ENCODE measurements at regions not wholly inside any gene's neighbourhood (a gene's known extent, or its start where the extent isn't known, plus 50 kb on each side); places are given as distances from the start of the nearest gene placed in this dataset.

DNA sequence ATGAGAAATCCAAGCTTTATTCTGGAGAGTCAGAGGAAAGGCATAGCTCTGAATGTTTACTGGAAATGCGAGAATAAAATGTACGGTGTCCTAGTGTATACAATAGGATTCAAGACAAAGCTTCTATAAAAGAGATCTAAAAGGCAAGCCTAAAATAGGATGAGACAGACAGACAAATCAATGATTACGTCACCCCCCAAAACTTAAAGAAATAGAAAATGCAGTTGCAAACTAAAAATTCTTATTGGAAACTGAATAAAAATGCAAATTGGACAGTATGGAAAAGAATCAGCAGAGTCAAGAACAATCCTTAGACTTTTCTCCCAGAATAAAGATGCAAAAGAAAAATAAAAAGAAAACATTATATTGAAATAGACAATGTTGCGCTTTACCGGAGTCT, 245.9 kb downstream of the POM121L12 start:
- Mint-ChIP-seq H3K27ac (no peak overlapping the region), H3K4me3 (no peak overlapping the region), H3K27me3 (ENCODE audit: low read depth) (no peaks in the 10 kb centered on the region), H3K9me3 (peaks cover 23% of the 10 kb centered on the region), H3K36me3 (peaks cover 4% of the 10 kb centered on the region), H3K4me1 (no peaks in the 10 kb centered on the region)
- TF ChIP-seq, protein P1, sequence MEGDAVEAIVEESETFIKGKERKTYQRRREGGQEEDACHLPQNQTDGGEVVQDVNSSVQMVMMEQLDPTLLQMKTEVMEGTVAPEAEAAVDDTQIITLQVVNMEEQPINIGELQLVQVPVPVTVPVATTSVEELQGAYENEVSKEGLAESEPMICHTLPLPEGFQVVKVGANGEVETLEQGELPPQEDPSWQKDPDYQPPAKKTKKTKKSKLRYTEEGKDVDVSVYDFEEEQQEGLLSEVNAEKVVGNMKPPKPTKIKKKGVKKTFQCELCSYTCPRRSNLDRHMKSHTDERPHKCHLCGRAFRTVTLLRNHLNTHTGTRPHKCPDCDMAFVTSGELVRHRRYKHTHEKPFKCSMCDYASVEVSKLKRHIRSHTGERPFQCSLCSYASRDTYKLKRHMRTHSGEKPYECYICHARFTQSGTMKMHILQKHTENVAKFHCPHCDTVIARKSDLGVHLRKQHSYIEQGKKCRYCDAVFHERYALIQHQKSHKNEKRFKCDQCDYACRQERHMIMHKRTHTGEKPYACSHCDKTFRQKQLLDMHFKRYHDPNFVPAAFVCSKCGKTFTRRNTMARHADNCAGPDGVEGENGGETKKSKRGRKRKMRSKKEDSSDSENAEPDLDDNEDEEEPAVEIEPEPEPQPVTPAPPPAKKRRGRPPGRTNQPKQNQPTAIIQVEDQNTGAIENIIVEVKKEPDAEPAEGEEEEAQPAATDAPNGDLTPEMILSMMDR (IDR thresholded peaks at IDR 0.05; ENCODE audit: unreplicated experiment), result no peak
- DNase-seq (ENCODE audit: low spot score in 2 of 2, unreplicated experiment in 2 of 2), result no peak

DNA sequence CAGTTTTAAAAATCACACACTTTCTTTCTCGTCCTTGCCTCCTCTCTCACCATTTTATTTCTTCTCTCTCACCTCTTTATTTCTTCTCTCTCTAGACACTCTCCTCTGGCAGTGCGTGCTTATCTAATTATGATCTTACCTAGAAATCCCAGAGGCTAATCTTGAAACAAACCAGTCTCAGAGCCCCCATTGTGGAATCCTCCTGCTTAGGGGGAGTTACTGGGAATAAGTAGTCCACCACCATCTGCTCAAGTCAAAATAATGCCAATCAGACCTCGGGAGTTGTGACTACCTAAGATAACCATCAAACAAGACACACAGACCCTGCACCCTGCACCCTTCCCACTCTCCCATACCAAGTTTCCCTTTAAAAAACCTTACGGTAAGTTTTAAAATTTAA, 256.9 kb downstream of the POM121L12 start:
- Mint-ChIP-seq H3K27ac (no peak overlapping the region), H3K27me3 (ENCODE audit: low read depth) (no peaks in the 10 kb centered on the region), H3K36me3 (no peaks in the 10 kb centered on the region), H3K4me1 (no peaks in the 10 kb centered on the region), H3K4me3 (no peak overlapping the region), H3K9me3 (peaks cover 17% of the 10 kb centered on the region)
- TF ChIP-seq, protein P1 (IDR thresholded peaks at IDR 0.05; ENCODE audit: unreplicated experiment), result no peak
- DNase-seq (ENCODE audit: low spot score in 2 of 2, unreplicated experiment in 2 of 2), result no peak

DNA sequence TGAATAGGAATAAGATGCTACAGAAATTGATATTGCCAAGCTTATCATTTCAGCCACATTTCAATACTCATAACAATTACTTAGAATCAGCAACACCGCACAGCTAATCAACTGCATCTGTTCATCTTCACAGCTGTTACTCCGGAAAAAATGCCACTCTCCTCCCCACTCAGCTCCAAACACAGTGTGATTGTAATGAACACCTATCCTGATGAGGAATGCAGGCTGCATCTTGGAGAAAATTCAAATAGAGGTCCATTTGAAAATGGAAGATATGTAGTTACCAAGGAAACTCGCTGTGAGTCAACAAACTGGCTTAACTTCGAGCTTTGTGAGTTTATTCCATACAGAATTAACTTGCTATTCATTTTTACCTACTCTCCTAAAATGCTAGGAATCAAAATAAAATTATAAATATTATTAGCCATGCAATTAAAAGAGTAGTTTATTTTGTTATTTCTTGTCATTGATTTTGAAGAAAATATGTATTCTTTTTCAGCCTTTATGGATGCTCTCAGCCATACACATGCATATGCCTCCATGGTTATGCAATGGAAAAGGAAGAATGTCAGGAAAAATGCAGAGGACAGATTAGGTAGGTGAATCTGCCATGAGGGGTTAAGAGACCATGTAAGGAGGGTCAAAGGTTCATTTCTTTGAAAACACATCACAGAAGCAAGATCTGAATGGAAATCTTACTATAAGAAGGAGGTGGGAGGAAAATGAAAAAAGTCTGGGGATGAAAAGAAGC, 267.2 kb downstream of the POM121L12 start:
- Mint-ChIP-seq H3K36me3 (no peaks in the 10 kb centered on the region), H3K4me3 (no peak overlapping the region), H3K27ac (no peak overlapping the region), H3K4me1 (no peaks in the 10 kb centered on the region), H3K27me3 (ENCODE audit: low read depth) (no peaks in the 10 kb centered on the region), H3K9me3 (no peaks in the 10 kb centered on the region)
- no peak for DNase-seq (ENCODE audit: low spot score in 2 of 2, unreplicated experiment in 2 of 2)
- TF ChIP-seq, protein P1 (IDR thresholded peaks at IDR 0.05; ENCODE audit: unreplicated experiment), result no peak

DNA sequence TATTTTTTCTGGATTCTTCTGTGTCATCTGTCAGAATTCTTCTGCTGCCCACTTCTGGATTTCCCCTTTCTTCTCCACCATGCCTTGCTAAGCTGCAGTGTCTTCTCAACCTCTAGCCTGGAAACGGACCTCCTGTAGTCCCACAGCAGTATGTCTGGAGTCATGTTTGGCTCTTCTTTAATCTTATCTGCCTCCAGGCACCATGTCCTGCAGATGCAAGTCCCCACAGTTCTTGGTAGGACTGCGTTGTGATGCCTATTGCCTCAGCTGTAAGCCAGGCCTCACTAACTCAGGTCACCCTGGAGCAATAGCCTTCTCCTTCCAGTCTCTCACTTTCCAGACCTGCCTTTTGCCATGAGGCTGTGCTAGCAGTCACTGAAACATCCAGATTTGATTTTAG, 268.3 kb downstream of the POM121L12 start:
- H3K36me3 Mint-ChIP-seq, result no peaks in the 10 kb centered on the region
- no peak overlapping the region for H3K4me3 Mint-ChIP-seq
- no peaks in the 10 kb centered on the region for H3K27me3 Mint-ChIP-seq (ENCODE audit: low read depth)
- H3K9me3 Mint-ChIP-seq, result no peaks in the 10 kb centered on the region
- no peaks in the 10 kb centered on the region for H3K4me1 Mint-ChIP-seq
- no peak for DNase-seq (ENCODE audit: low spot score in 2 of 2, unreplicated experiment in 2 of 2)
- TF ChIP-seq, protein P1 (IDR thresholded peaks at IDR 0.05; ENCODE audit: unreplicated experiment), result no peak
- H3K27ac Mint-ChIP-seq, result no peak overlapping the region

DNA sequence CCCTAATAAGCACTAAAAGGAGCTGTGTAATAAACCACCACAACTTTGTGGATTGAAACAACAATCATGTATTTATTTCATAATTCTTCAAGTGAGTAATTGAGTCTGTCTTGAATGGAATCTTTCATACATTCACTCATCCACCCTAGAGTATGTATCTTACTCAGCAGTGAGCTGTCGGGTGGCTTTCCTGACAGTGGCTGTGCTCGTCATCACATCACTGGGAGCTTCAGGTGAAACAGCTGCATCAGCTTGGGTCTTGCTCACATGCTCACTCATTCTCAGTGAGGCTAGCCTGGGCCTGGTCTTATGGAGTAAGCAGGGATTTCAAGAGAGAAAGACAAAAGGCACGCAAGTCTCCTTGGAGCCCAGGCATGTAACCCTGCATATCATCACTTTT, 271.4 kb downstream of the POM121L12 start:
- no peak for DNase-seq (ENCODE audit: low spot score in 2 of 2, unreplicated experiment in 2 of 2)
- TF ChIP-seq, protein P1 (IDR thresholded peaks at IDR 0.05; ENCODE audit: unreplicated experiment), result no peak
- no peaks in the 10 kb centered on the region for H3K36me3 Mint-ChIP-seq
- H3K27me3 Mint-ChIP-seq (ENCODE audit: low read depth), result no peaks in the 10 kb centered on the region
- H3K27ac Mint-ChIP-seq, result no peak overlapping the region
- H3K4me1 Mint-ChIP-seq, result no peaks in the 10 kb centered on the region
- no peak overlapping the region for H3K4me3 Mint-ChIP-seq
- no peaks in the 10 kb centered on the region for H3K9me3 Mint-ChIP-seq

All from mesothelial cell of epicardium (in vitro differentiated cells).